Stromal cell of bone marrow (primary cell): ENCODE measurements at regions not wholly inside any gene's neighbourhood (a gene's known extent, or its start where the extent isn't known, plus 50 kb on each side); places are given as distances from the start of the nearest gene placed in this dataset.

ENCODE experiments used
- DNase-seq: peaks from one replicate; pipeline ENCODE4 v3.0.0-alpha.2; 2012; ENCODE audit warnings: low read depth

GRCh38 chr6:128827675-128828464 lies 55.1 kb upstream of the LAMA2 start:
- peak; percentile 4 for DNase-seq

GRCh38 chr6:128826606-128827005 lies 56.3 kb upstream of the LAMA2 start:
- DNase-seq = no peak

- DNase-seq = no peak
Measured at GRCh38 chr6:128822271-128822670, 60.7 kb upstream of the LAMA2 start.

- DNase-seq = no peak
Measured at GRCh38 chr6:128821116-128821515, 61.8 kb upstream of the LAMA2 start.

GRCh38 chr6:128808856-128809255 lies 74.1 kb upstream of the LAMA2 start:
- DNase-seq = no peak

DNA sequence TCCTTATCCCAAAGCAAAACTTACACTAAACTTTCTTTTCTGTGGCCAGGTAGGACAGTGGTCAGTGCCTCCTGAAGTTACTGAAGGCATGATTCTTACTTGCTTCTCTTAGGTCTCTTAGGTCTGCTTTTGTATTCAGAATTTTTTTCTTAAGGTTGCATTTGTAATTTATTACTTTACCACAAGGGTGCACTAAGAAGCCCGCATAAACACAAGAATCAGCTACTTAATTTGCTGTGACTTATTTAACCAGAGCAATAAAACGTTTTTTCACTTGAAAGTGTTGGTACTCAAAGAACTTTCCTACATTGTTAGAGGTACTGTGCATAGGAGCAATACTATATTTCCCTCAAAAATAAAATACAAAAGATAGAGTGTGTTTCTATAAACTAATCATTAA lies 75.4 kb upstream of the LAMA2 start:
- peak; percentile 23 for DNase-seq

- no peak for DNase-seq
Measured at GRCh38 chr6:128806261-128806660, 76.7 kb upstream of the LAMA2 start.

DNA sequence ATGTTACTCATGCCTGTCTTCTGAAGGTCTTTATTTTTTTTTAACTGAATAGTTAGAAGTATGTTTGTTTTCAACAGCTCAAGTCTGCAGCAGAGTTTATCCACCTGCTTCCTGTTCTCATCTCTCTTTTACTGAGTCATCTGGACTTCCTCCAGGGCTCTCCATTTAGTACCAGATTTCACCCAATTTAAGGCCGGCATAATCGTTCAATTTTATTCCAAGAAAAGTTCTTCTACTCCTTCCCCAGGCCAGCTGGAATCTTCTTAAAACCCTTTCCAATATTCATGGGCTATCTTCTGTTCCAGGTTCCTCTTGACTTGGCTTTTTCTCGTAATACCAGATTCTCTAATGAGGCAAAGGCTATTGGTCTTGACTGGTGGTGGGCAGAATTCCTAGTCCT lies 79.0 kb upstream of the LAMA2 start:
- DNase-seq = peak; percentile 21

GRCh38 chr6:128801621-128802020 lies 81.3 kb upstream of the LAMA2 start:
- DNase-seq = no peak

DNA sequence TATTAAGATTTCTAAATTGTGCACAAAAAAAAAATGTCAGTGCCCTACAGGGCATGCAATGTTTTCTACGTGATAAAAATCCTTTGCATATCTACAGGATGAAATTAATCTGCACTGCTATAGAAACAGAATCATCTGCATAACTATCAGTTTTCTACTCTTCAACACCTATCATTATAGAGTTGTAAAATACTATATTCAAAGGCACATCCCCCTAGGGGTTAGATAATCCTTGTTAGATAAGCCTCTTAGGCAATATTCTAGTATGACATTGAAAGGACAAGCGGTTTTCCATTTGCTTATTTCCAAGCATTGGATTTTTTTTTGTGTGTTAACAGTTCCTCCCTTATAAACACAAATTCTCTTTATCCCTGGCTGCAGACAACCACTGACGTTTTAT lies 98.7 kb upstream of the LAMA2 start:
- no peak for DNase-seq

DNA sequence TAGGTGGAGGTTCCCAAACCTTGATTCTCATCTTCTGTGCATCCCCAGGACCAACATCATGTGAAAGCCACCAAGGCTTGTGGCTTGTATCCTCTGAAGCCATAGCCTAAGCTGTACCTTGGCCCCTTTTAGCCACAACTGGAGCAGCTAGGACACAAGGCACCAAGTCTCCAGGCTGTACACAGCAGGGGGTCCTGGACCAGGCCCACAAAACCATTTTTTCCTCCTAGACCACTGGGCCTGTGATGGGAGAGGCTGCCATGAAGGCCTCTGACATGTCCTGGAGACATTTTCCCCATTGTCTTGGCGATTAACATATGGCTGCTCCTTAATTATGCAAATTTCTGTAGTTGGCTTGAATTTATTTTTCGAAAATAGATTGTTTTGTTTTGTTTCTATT lies 114.8 kb upstream of the LAMA2 start:
- no peak for DNase-seq

GRCh38 chr6:128767705-128768104 lies 115.2 kb upstream of the LAMA2 start:
- DNase-seq = no peak

DNA sequence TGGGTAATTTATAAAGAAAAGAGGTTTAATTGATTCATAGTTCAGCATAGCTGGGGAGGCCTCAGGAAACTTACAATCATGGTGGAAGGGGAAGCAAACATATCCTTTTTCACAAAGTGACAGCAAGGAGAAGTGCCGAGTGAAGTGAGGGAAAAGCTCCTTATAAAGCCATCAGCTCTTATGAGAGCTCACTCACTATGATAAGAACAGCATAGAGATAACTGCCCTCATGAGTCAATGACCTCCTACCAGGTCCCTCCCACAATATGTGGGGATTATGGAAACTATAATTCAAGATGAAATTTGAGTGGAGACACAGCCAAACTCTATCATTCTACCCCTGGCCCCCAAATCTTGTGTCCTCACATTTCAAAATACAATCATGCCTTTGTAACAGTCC lies 115.8 kb upstream of the LAMA2 start:
- no peak for DNase-seq

GRCh38 chr6:128763599-128764300 lies 119.2 kb upstream of the LAMA2 start:
- no peak for DNase-seq

DNA sequence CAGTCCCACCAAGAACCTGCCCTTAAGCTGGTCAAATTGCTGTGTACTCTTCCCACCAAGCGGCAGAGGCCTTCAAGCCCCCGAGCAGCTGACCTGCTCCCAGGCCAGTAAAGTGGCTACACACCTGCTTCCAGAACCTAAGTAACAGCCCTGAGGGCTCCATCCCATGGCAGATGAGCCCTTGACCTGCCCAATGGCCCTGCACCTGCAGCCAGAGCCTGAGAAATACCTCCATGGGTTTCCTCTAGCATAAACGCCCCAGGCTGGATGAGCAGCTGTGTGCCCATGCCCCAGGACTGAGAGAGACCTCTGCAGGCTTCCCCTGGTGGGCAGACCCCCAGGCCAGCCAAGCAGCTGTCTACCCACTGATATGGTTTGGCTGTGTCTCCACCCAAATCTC lies 123.0 kb upstream of the LAMA2 start:
- no peak for DNase-seq

GRCh38 chr6:128759447-128759846 lies 123.5 kb upstream of the LAMA2 start:
- DNase-seq = no peak

DNA sequence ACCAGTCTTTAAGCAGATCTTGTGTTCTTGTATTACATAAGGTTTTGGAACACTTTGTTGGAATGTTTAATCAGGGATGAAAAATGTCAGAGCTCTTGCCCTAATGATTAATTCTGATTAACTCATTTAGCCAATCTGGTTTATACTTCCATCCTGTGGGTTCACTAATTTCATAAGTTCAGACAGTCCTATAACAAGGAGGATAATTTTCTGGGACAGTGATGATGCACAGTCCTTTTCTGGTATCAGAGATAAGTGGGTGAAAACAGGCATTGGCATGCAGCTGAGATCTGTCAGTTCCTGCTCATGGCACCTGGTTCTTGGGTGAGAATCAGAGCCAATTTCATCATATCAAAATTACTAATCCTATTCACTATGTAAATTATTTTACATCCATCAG lies 125.0 kb upstream of the LAMA2 start:
- DNase-seq = no peak

GRCh38 chr6:128754658-128755256 lies 128.2 kb upstream of the LAMA2 start:
- no peak for DNase-seq

- DNase-seq = no peak
Measured at GRCh38 chr6:128743974-128744765, 138.8 kb upstream of the LAMA2 start.

GRCh38 chr6:128742900-128743299 lies 140.0 kb upstream of the LAMA2 start:
- no peak for DNase-seq

GRCh38 chr6:128740951-128741350 lies 142.0 kb upstream of the LAMA2 start:
- no peak for DNase-seq

DNA sequence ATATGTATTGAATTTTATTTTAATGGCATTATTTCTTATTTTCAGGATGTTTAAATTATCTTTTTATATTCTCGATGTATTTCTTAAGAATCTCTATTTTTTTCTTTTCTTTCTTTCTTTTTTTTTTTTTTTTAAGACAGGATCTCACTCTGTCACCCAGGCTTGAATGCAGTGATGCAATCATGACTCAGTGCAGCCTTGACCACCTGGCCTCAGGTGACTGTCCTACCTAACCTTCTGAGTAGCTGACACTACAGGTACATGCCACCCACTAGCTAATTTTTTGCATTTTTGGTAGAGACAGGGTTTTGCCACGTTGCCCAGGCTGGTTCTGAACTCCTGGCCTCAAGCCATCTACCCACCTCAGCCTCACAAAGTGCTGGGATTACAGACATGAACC lies 143.8 kb upstream of the LAMA2 start:
- no peak for DNase-seq

DNA sequence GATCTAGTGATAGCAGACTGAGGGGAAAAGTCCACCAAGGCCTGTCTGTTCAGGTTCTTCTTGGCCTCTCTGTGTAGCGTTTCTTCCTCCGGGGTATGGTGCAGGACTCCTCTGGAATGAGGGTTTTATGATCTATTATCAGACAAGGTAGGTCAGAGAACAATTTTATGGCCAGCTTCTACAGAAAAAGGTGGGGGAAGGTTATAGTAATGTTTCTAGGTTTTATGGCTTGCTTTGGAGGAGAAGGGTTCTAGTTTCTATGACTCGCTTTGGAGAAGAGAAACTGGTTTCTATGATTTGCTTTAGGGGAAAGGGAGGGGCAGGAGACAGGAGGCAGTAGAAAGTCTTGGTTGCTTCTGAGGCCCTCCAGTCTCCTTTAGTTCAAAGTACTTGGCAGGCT lies 144.8 kb upstream of the LAMA2 start:
- no peak for DNase-seq
